ENCODE measurements at regions not wholly inside any gene's neighbourhood (a gene's known extent, or its start where the extent isn't known, plus 50 kb on each side); places are given as distances from the start of the nearest gene placed in this dataset.

- TF ChIP-seq CTCF (IDR thresholded peaks at IDR 0.05) (no peak), POLR2AphosphoS5 (IDR thresholded peaks at IDR 0.05) (no peak)
These were observed 655.9 kb upstream of the EYS start for GRCh38 chr6:66362888-66363287.

Data from prostate gland (tissue), 2 donors.